RWPE2 (cell line): ENCODE measurements at regions not wholly inside any gene's neighbourhood (a gene's known extent, or its start where the extent isn't known, plus 50 kb on each side); places are given as distances from the start of the nearest gene placed in this dataset.

Experiments
- ATAC-seq: fragments of 200-7000 bp; cut with Tn5 transposase; 3 replicates; pipeline ENCODE4 v1.9.1; 2021; ENCODE audit warnings: low read depth
- DNase-seq: peaks from one replicate; pipeline ENCODE4 v3.0.0-alpha.2; 2020; ENCODE audit warnings: low spot score
- H3K27ac ChIP-seq: fragments of 450-650 bp; 2 replicates; pipeline ENCODE4 v1.5.1; 2017; ENCODE audit warnings: mild to moderate bottlenecking; ENCODE audit not compliant: poor library complexity, severe bottlenecking
- H3K27me3 ChIP-seq: fragments of 250-450 bp; sonication (Bioruptor Pico); 2 replicates; pipeline ENCODE4 v1.5.1; 2021; ENCODE audit warnings: mild to moderate bottlenecking, moderate library complexity; ENCODE audit not compliant: insufficient read depth, poor library complexity, severe bottlenecking
- H3K36me3 ChIP-seq: fragments of 250-450 bp; sonication (Bioruptor Pico); 2 replicates; pipeline ENCODE4 v1.5.1; 2020; ENCODE audit warnings: low read depth, mild to moderate bottlenecking, moderate library complexity
- H3K4me1 ChIP-seq: fragments of 250-450 bp; sonication (Bioruptor Pico); 2 replicates; pipeline ENCODE4 v1.5.1; 2021; ENCODE audit warnings: mild to moderate bottlenecking, moderate library complexity; ENCODE audit not compliant: insufficient read depth, poor library complexity, severe bottlenecking
- H3K4me3 ChIP-seq: fragments of 250-450 bp; sonication (Bioruptor Pico); 2 replicates; pipeline ENCODE4 v1.5.1; 2021; ENCODE audit warnings: mild to moderate bottlenecking, moderate library complexity; ENCODE audit not compliant: severe bottlenecking
- H3K9me3 ChIP-seq: fragments of 250-450 bp; sonication (Bioruptor Pico); 2 replicates; pipeline ENCODE4 v1.5.1; 2021; ENCODE audit warnings: mild to moderate bottlenecking, moderate library complexity; ENCODE audit not compliant: severe bottlenecking
- CTCF ChIP-seq: fragments of 450-650 bp; IDR thresholded peaks from one replicate; pipeline ENCODE4 v1.5.1; 2017; ENCODE audit warnings: mild to moderate bottlenecking, moderate library complexity; ENCODE audit not compliant: poor library complexity, severe bottlenecking

GRCh38 chr1:5500541-5500940 is 491.7 kb downstream of the NPHP4 start:
- Histone ChIP-seq H3K27ac (no peak overlapping the region), H3K4me1 (no peaks in the 10 kb centered on the region), H3K36me3 (no peaks in the 10 kb centered on the region), H3K4me3 (no peak overlapping the region), H3K9me3 (no peaks in the 10 kb centered on the region), H3K27me3 (peaks cover 9% of the 10 kb centered on the region)
- no peak for TF ChIP-seq CTCF
- no peak for ATAC-seq
- DNase-seq = no peak

- Histone ChIP-seq H3K4me3 (no peak overlapping the region), H3K36me3 (no peaks in the 10 kb centered on the region), H3K27me3 (peaks cover 30% of the 10 kb centered on the region), H3K9me3 (no peaks in the 10 kb centered on the region), H3K4me1 (no peaks in the 10 kb centered on the region), H3K27ac (no peak overlapping the region)
- TF ChIP-seq CTCF = no peak
- no peak for DNase-seq
- no peak for ATAC-seq
Observed at GRCh38 chr1:5497503-5497902, 494.7 kb downstream of the NPHP4 start.

GRCh38 chr1:5495596-5496410 is 496.4 kb downstream of the NPHP4 start:
- H3K36me3 ChIP-seq = no peaks in the 10 kb centered on the region
- TF ChIP-seq CTCF = no peak
- H3K4me3 ChIP-seq = no peak overlapping the region
- H3K27ac ChIP-seq = no peak overlapping the region
- no peaks in the 10 kb centered on the region for H3K9me3 ChIP-seq
- H3K27me3 ChIP-seq = peaks cover 35% of the 10 kb centered on the region
- no peaks in the 10 kb centered on the region for H3K4me1 ChIP-seq
- no peak for DNase-seq
- ATAC-seq = no peak

- H3K36me3 ChIP-seq = no peaks in the 10 kb centered on the region
- no peak for DNase-seq
- no peak for ATAC-seq
- H3K27me3 ChIP-seq = peaks cover 35% of the 10 kb centered on the region
- H3K4me3 ChIP-seq = no peak overlapping the region
- TF ChIP-seq CTCF = no peak
- no peak overlapping the region for H3K27ac ChIP-seq
- no peaks in the 10 kb centered on the region for H3K9me3 ChIP-seq
- no peaks in the 10 kb centered on the region for H3K4me1 ChIP-seq
Observed at GRCh38 chr1:5494518-5494917, 497.7 kb downstream of the NPHP4 start.

GRCh38 chr1:5493851-5494311 is 498.3 kb downstream of the NPHP4 start:
- no peak overlapping the region for H3K4me3 ChIP-seq
- no peaks in the 10 kb centered on the region for H3K9me3 ChIP-seq
- H3K36me3 ChIP-seq = no peaks in the 10 kb centered on the region
- no peak for TF ChIP-seq CTCF
- H3K27me3 ChIP-seq = peaks cover 35% of the 10 kb centered on the region
- no peaks in the 10 kb centered on the region for H3K4me1 ChIP-seq
- no peak for DNase-seq
- H3K27ac ChIP-seq = no peak overlapping the region
- no peak for ATAC-seq
